Type B pancreatic cell (in vitro differentiated cells): ENCODE measurements at regions not wholly inside any gene's neighbourhood (a gene's known extent, or its start where the extent isn't known, plus 50 kb on each side); places are given as distances from the start of the nearest gene placed in this dataset.

ENCODE experiments used
- DNase-seq: peaks from one replicate; pipeline ENCODE4 v3.0.0; 2021; ENCODE audit warnings: mixed read lengths; ENCODE audit not compliant: unreplicated experiment; ENCODE audit errors: extremely low spot score
- H3K27ac Mint-ChIP-seq: 2 replicates; pipeline ENCODE4 v1.8.0; 2021; ENCODE audit warnings: mild to moderate bottlenecking, mixed read lengths
- H3K27me3 Mint-ChIP-seq: 2 replicates; pipeline ENCODE4 v1.8.0; 2021; ENCODE audit warnings: mixed read lengths
- H3K36me3 Mint-ChIP-seq: 2 replicates; pipeline ENCODE4 v1.8.0; 2021; ENCODE audit warnings: mixed read lengths
- H3K4me1 Mint-ChIP-seq: one replicate; pipeline ENCODE4 v1.8.0; 2021; ENCODE audit warnings: mixed read lengths; ENCODE audit not compliant: unreplicated experiment
- H3K4me3 Mint-ChIP-seq: 2 replicates; pipeline ENCODE4 v1.8.0; 2021; ENCODE audit warnings: mild to moderate bottlenecking, mixed read lengths
- H3K9me3 Mint-ChIP-seq: 2 replicates; pipeline ENCODE4 v1.8.0; 2021; ENCODE audit warnings: mixed read lengths
- CTCF ChIP-seq: fragments of 200-600 bp; sonication (generic); conservative IDR thresholded peaks from 2 replicates; pipeline ENCODE4 v1.5.0; 2021; ENCODE audit warnings: antibody characterized with exemption, mild to moderate bottlenecking

DNA sequence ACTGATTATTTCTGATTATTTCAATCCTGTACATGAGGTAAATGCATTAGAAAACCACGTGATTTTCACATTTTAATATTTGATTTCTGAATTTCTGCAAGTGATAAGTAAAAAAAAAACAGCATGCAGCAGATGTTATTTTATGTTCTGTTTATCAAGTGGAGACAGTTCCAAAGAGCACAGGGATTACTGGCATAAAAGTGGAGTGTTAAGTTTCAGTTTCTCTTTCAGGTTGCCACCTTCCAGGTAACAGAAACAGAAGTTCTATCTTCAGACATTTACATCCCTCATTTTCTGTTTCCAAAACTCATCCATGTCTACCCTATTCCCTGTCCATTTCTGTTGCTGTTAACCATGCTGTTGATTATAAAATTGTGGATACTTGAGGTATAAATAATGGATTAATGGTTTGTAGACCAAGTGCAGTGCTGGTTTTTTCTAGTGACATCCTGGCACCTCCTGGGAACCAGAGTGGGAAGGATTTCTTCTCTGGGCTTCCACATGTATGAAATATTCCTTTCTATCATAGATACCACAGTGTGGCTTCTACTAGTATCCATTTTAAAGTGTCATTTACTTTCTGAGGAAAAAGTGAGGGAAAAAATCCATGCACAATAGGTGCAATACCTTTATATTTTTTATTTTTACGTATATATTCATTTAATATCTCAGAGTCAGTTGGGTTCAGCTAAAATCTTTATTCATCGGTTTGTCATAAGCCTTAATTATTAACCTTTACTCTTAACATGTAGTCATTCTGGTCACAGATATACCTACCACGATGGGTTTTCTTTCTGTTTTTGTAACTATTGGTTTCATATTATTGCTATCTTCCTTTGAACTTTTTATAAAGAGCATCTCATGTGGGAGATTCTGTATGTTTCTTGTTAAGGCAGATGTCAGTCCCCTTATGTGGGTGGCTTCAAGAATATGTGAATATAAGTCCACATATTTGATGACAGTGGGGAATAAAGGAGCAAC, 1010.0 kb downstream of the SQOR start:
- H3K27ac Mint-ChIP-seq, result no peak overlapping the region
- H3K4me3 Mint-ChIP-seq, result no peak overlapping the region
- no peak for DNase-seq
- H3K36me3 Mint-ChIP-seq, result no peaks in the 10 kb centered on the region
- peaks cover 7% of the 10 kb centered on the region for H3K4me1 Mint-ChIP-seq
- no peak for TF ChIP-seq CTCF
- peaks cover 4% of the 10 kb centered on the region for H3K27me3 Mint-ChIP-seq
- no peaks in the 10 kb centered on the region for H3K9me3 Mint-ChIP-seq

DNA sequence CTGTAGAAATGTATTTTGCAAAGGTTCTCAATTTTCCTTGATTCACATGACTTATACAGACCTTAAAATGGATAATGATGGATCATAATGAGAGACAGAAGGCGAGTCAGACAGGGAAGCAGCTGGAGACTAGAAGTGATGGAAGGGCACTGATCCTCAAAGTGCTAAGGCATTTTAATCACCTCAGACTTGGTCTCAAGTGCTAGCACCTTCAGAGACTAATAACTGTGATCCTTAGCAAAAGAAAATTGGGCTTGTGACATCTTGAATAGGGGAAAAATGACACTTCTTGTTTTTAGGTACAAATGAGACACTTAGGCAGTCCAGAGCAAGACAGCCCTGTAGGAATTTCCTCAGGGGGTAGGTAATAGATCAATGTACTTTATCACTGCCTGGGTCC, 1011.7 kb downstream of the SQOR start:
- Mint-ChIP-seq H3K27me3 (peaks cover 4% of the 10 kb centered on the region), H3K36me3 (no peaks in the 10 kb centered on the region), H3K27ac (no peak overlapping the region), H3K4me1 (peaks cover 7% of the 10 kb centered on the region), H3K4me3 (no peak overlapping the region), H3K9me3 (no peaks in the 10 kb centered on the region)
- no peak for TF ChIP-seq CTCF
- no peak for DNase-seq

GRCh38 chr15:46647046-46647445, 1012.2 kb downstream of the SQOR start:
- TF ChIP-seq CTCF, result no peak
- no peak overlapping the region for H3K27ac Mint-ChIP-seq
- H3K9me3 Mint-ChIP-seq, result no peaks in the 10 kb centered on the region
- H3K4me1 Mint-ChIP-seq, result peaks cover 7% of the 10 kb centered on the region
- peaks cover 4% of the 10 kb centered on the region for H3K27me3 Mint-ChIP-seq
- H3K4me3 Mint-ChIP-seq, result no peak overlapping the region
- no peaks in the 10 kb centered on the region for H3K36me3 Mint-ChIP-seq
- DNase-seq, result no peak

DNA sequence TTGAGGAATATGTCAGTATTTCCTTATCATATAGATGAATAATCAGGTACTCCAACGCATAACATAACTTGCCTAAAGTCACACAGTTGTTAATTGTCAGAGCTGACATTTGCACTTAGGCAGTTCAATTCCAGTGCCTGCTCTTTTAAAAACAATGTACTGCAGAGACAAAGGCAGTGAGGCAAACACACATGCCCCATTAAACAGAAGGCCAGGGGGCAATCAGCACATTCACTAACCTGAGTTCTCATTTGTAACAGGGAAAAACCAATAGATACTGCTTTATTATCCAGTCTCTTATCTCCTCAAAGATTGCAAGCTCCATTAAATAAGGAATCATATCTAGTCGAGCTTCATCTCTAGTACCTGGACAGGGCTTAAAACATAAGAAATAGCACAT, 1017.4 kb downstream of the SQOR start:
- no peak for TF ChIP-seq CTCF
- Mint-ChIP-seq H3K27me3 (no peaks in the 10 kb centered on the region), H3K4me3 (no peak overlapping the region), H3K9me3 (no peaks in the 10 kb centered on the region), H3K4me1 (peaks cover 4% of the 10 kb centered on the region), H3K27ac (no peak overlapping the region), H3K36me3 (no peaks in the 10 kb centered on the region)
- DNase-seq, result no peak

DNA sequence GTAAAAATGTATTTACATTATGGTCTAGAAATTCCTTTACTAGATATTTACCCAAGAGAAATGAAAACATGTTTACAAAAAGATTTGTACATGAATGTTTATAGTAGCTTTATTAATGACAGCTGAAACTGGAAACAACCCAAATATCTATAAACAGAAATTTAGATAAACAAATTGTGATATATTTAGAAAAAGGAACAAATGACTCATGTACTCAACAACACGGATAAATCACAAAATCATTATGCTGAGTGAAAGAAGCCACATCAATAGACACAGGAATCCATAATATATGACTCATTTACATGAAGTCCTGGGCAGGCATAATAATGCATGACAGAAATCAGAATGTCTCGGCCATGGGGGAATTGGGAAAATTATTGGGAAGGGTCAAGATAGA, 1020.2 kb downstream of the SQOR start:
- Mint-ChIP-seq H3K36me3 (no peaks in the 10 kb centered on the region), H3K4me1 (no peaks in the 10 kb centered on the region), H3K27ac (no peak overlapping the region), H3K4me3 (no peak overlapping the region), H3K9me3 (no peaks in the 10 kb centered on the region), H3K27me3 (no peaks in the 10 kb centered on the region)
- no peak for DNase-seq
- TF ChIP-seq CTCF, result no peak
